T-helper 17 cell (primary cell): ENCODE measurements at regions not wholly inside any gene's neighbourhood (a gene's known extent, or its start where the extent isn't known, plus 50 kb on each side); places are given as distances from the start of the nearest gene placed in this dataset.
"Not testable (repeated sequence)": the region's sequence is repeated elsewhere in the genome, so short reads cannot be mapped to it uniquely, and the experiment has no call there.

Source experiments
- ATAC-seq: fragments of 150-1000 bp; cut with Tn5 transposase; 2 replicates; pipeline ENCODE4 v1.10.0; 2021; ENCODE audit warnings: mild to moderate bottlenecking, moderate library complexity
- DNase-seq, 3 donors: peaks; one replicate each; pipeline versions ENCODE4 v3.0.0 to v3.0.0-alpha.2; 2020 to 2021
- H3K9me3 ChIP-seq: one replicate; pipeline ENCODE4 v1.7.0; 2013; ENCODE audit warnings: low read length, mild to moderate bottlenecking; ENCODE audit not compliant: control insufficient read depth, poor library complexity, severe bottlenecking
- H3K27ac Mint-ChIP-seq: one replicate; pipeline ENCODE4 v1.8.0; 2022; ENCODE audit warnings: mild to moderate bottlenecking, moderate library complexity, mixed read lengths
- H3K27me3 Mint-ChIP-seq: one replicate; pipeline ENCODE4 v1.8.0; 2022; ENCODE audit warnings: mixed read lengths
- H3K36me3 Mint-ChIP-seq: one replicate; pipeline ENCODE4 v1.8.0; 2022; ENCODE audit warnings: low read depth, mixed read lengths
- H3K4me1 Mint-ChIP-seq: one replicate; pipeline ENCODE4 v1.8.0; 2022; ENCODE audit warnings: mild to moderate bottlenecking, mixed read lengths
- H3K4me3 Mint-ChIP-seq: one replicate; pipeline ENCODE4 v1.8.0; 2022; ENCODE audit warnings: mild to moderate bottlenecking, moderate library complexity, mixed read lengths

DNA sequence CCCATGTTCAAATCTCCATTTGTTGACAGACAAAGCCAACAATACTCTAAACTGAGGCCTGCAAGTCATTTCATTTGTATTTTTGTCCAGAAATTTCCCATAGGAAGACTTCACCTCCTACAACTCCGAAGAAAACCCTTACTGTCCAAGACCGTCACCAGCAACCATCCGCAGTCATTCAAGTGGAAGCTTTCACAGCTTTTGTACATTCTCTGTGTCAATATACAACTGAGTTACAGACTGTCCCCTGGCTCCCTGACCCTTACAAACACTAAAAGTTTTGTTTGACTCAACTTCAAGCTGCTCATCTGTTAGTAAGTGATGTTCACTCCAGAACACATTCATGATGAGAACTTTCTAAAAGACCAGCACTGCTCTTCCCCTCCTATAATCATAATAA lies 210.1 kb downstream of the DEPDC1B start:
- H3K4me1 Mint-ChIP-seq: no peaks in the 10 kb centered on the region
- no peaks in the 10 kb centered on the region for H3K36me3 Mint-ChIP-seq
- no peak overlapping the region for H3K4me3 Mint-ChIP-seq
- H3K9me3 ChIP-seq: no peaks in the 10 kb centered on the region
- no peaks in the 10 kb centered on the region for H3K27me3 Mint-ChIP-seq
- DNase-seq (no peak), ATAC-seq (no peak)
- H3K27ac Mint-ChIP-seq: no peak overlapping the region

DNA sequence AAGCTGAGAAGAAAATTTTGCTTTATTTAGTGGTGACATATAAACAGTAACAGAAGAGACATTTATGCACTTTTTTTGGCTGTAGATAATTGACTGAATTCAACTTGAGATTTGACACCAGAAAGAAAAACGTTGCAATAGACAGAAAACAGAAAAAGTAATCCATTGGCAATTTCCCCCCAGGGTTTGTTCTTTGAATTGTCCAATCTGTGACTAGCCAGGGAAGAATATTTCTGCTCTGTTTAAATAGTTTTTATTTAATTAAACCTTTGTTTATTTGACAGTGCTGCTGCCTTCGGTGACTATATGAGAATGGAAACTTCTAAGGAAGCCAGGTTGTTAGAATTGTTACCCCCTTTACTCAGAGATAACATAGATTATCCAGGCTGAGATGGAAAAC lies 210.6 kb downstream of the DEPDC1B start:
- Mint-ChIP-seq H3K27ac (no peak overlapping the region), H3K27me3 (no peaks in the 10 kb centered on the region), H3K4me1 (no peaks in the 10 kb centered on the region), H3K4me3 (no peak overlapping the region), H3K36me3 (no peaks in the 10 kb centered on the region)
- ATAC-seq (no peak), DNase-seq (no peak)
- H3K9me3 ChIP-seq: no peaks in the 10 kb centered on the region

DNA sequence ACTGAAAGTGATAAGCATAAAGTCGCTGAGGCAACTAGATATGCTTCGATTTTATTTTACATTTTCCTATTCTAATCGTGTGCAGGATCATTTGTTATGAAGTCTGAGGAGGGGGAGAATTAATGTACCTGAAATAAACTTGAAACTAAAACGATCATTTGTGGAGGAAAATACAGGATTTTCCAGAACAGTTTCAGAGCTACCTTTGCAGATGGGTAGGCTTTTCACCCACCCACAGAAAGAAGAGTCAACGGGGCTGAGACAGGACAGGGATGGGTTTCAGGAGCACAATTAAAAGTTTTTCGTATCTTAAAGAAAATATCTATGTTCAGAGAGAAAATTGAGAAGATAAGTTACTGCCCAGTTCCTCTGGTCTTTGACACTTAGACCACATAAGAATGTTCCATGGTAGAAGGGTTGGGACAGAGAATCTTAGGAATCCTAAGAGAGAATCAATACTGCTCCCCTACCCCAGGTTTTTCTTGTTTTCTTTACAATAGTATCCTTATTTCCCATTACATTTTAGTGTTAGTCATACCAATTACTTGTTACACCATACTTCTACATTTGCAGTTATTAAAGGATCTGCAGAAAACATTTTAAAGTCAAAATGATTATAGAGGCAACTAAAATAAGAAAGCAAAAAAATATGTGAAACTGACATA lies 211.4 kb downstream of the DEPDC1B start:
- no peaks in the 10 kb centered on the region for H3K9me3 ChIP-seq
- no peak overlapping the region for H3K4me3 Mint-ChIP-seq
- H3K36me3 Mint-ChIP-seq: no peaks in the 10 kb centered on the region
- no peaks in the 10 kb centered on the region for H3K27me3 Mint-ChIP-seq
- no peaks in the 10 kb centered on the region for H3K4me1 Mint-ChIP-seq
- DNase-seq (no peak), ATAC-seq (no peak)
- no peak overlapping the region for H3K27ac Mint-ChIP-seq

DNA sequence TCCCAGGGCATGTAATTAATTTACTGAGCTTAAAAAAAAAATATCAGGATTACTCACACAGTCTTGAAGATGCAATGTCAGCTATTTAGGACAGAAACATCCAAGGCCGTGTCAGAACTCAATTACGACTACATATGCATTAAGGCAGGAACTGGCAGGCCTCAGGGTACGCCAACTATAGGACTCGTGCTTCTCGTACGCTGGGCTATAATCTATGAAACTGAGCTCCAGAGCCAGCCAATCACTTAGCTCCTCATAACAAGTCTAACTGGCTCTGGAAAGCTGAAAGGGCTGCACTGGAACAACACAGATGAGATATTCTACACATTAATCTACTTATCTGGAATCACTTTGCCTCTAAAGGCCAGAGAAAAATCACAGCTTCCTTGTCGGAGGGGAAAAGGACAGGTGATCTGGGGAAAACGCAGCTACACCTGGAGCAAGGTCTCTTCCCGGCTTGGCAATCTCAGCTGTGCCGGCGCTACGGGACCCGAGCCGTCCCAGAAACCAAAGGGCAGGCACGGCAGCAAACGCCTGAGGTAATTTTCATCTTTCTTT lies 212.0 kb downstream of the DEPDC1B start:
- ATAC-seq (no peak), DNase-seq (no peak)
- Mint-ChIP-seq H3K27ac (no peak overlapping the region), H3K4me3 (no peak overlapping the region), H3K4me1 (no peaks in the 10 kb centered on the region), H3K27me3 (no peaks in the 10 kb centered on the region), H3K36me3 (no peaks in the 10 kb centered on the region)
- no peaks in the 10 kb centered on the region for H3K9me3 ChIP-seq

DNA sequence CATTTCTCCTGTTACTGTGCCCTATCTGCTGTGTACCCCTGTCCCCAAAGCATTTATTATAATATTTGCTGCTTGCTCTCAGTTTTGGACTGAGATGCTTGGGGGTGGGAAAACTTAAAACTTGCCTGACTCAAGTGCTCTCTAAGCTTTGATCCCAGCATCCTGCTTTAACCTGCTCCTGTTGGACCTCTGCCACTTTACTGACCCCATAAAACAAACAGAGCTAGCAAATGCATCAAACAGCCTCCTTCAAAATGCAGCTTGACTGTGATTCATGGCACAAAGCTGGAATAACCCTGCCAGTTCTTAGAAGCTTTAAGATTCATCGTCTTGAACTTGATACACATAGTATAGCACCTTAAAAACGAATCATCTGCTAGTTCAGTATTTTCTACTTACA lies 212.5 kb downstream of the DEPDC1B start:
- H3K36me3 Mint-ChIP-seq: no peaks in the 10 kb centered on the region
- H3K9me3 ChIP-seq: no peaks in the 10 kb centered on the region
- H3K27me3 Mint-ChIP-seq: no peaks in the 10 kb centered on the region
- H3K27ac Mint-ChIP-seq: no peak overlapping the region
- DNase-seq (no peak), ATAC-seq (no peak)
- H3K4me1 Mint-ChIP-seq: no peaks in the 10 kb centered on the region
- H3K4me3 Mint-ChIP-seq: no peak overlapping the region

DNA sequence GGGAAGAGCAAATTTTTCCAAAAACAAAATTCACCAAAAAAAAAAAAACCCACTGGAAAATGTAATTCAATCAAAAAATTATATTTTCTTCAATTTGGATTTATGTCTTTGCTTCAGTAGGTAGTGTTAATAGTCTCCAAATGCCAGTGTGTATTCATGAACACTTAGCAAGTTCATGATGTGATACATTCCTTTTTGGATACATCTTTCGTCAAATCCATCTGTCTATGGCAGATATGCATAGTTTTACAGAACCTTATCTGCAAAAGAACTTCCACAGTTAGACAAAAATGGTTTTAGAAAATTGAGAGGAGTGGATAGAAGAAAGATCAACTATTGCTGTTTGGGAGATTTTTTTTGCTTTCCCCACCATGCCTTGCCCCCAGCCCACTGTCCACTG lies 214.6 kb downstream of the DEPDC1B start:
- Mint-ChIP-seq H3K27ac (no peak overlapping the region), H3K27me3 (no peaks in the 10 kb centered on the region), H3K36me3 (no peaks in the 10 kb centered on the region), H3K4me3 (no peak overlapping the region), H3K4me1 (no peaks in the 10 kb centered on the region)
- H3K9me3 ChIP-seq: no peaks in the 10 kb centered on the region
- ATAC-seq (no peak), DNase-seq (no peak)

DNA sequence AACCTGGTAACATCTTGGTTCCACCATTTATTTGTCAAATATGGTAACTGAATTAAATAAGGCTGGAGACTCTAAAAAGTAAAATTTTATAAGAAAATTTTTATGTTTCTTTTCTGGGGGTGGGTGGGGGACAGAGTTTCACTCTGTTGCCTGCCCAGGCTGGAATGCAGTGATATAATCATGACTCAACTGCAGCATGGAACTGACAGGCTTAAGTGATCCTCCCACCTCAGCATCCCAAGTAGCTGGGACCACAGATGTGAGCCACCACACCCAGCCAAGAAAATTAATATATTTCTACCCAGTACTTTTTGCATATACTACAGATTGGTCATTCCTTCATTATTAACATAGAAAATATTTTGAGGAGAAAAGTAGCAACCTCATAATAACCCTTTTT lies 216.9 kb downstream of the DEPDC1B start:
- H3K36me3 Mint-ChIP-seq: no peaks in the 10 kb centered on the region
- no peak overlapping the region for H3K4me3 Mint-ChIP-seq
- H3K4me1 Mint-ChIP-seq: no peaks in the 10 kb centered on the region
- ATAC-seq: no peak
- no peaks in the 10 kb centered on the region for H3K9me3 ChIP-seq
- H3K27me3 Mint-ChIP-seq: no peaks in the 10 kb centered on the region
- no peak overlapping the region for H3K27ac Mint-ChIP-seq
- no peak for DNase-seq

DNA sequence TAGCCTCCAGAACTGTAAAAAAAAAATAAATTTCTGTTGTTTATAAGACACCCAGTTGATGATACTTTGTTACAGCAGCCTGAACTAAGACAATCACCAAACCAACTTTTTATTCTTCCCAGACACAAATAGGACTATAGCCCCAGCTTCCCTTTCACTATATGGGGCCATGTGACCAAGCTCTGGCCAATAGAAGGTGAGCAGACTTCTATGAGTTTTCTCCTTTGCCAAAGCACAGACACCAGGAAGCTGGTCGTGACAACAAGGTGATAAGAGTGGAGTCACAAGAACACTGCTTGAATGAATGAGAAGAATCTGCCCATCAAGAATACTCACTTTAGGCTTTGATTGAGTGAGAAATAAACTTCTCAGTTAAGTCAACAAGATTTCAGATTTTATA lies 217.7 kb downstream of the DEPDC1B start:
- ATAC-seq (no peak), DNase-seq (no peak)
- no peak overlapping the region for H3K4me3 Mint-ChIP-seq
- H3K27me3 Mint-ChIP-seq: no peaks in the 10 kb centered on the region
- no peaks in the 10 kb centered on the region for H3K9me3 ChIP-seq
- H3K4me1 Mint-ChIP-seq: no peaks in the 10 kb centered on the region
- no peak overlapping the region for H3K27ac Mint-ChIP-seq
- H3K36me3 Mint-ChIP-seq: no peaks in the 10 kb centered on the region

DNA sequence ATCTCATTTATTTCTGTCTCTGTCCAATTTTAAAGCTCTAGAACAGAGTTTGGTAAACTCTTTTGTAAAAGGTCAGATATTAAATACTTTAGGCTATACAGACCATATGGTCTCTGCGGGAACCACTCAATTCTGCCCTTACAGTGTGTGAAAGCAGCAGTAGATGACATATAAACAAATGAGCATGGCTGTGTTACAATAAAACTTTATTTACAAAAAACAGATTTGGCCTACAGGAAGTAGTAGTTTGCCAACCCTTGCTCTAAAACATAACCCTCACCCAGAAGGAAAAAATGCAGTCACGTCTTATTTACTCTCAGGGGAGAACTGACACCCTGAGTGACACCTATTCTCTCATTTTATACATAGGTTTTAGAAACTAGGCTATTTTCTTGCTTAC lies 220.4 kb downstream of the DEPDC1B start:
- H3K36me3 Mint-ChIP-seq: no peaks in the 10 kb centered on the region
- no peaks in the 10 kb centered on the region for H3K27me3 Mint-ChIP-seq
- no peak overlapping the region for H3K4me3 Mint-ChIP-seq
- H3K27ac Mint-ChIP-seq: no peak overlapping the region
- H3K9me3 ChIP-seq: no peaks in the 10 kb centered on the region
- no peaks in the 10 kb centered on the region for H3K4me1 Mint-ChIP-seq
- ATAC-seq (no peak), DNase-seq (no peak)

DNA sequence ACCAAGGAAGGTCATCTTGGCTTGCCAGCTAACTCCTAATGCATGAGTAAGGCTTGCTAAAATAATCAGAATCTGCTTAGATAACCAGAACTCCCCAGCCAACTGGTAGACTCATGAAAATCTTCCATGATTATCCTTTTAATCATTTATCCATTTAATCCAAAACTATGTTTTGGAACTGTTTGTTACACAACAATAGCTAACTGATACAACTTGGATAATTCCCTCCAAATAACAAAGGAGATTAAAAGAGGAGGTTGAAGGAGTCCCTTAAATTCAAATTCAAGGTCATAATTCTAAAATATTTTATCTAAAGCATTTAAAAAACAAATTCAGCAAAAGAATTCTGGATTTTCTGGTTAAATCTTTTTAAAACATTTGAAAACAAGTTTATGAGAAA lies 222.1 kb downstream of the DEPDC1B start:
- Mint-ChIP-seq H3K27ac (no peak overlapping the region), H3K4me1 (no peaks in the 10 kb centered on the region), H3K4me3 (no peak overlapping the region), H3K36me3 (no peaks in the 10 kb centered on the region), H3K27me3 (no peaks in the 10 kb centered on the region)
- no peaks in the 10 kb centered on the region for H3K9me3 ChIP-seq
- DNase-seq (no peak), ATAC-seq (no peak)

DNA sequence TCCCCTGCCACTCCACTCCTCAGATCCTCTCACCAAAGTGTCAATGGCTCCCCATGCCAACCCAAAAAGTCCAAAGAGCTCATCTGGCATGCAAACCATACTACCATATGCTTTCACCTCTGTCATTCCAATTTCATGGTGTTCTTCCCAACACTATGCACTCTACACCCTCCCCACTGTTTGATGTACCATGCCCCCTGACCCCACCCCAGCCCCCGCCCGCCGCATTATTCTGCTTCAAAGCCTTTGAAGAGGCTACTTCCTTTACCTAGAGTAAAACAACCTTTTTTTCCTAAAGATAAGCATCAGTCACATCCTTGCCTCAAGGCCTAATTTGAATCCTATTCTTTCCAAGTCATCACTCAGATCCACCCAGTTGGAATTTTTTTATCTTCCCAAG lies 226.3 kb downstream of the DEPDC1B start:
- Mint-ChIP-seq H3K4me1 (no peaks in the 10 kb centered on the region), H3K4me3 (no peak overlapping the region), H3K36me3 (no peaks in the 10 kb centered on the region), H3K27ac (no peak overlapping the region), H3K27me3 (no peaks in the 10 kb centered on the region)
- DNase-seq: no peak
- no peaks in the 10 kb centered on the region for H3K9me3 ChIP-seq
- ATAC-seq: no peak

DNA sequence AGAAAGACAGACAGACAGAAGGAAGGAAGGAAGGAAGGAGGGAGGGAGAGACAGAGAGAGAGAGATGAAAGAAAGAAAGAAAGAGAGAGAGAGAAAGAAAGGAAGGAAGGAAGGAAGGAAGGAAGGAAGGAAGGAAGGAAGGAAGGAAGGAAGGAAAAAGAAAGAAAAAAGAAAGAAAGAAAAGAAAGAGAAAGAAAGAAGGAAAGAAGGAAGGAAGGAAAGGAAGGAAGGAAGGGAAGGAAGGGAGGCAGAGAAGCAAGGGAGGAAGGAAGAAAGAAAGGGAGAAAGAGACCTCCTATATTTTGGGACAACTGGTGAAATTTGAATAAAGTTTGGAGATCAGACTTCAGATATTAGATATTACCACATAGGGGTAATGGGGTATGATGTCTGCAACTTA lies 226.9 kb downstream of the DEPDC1B start:
- H3K27ac Mint-ChIP-seq, H3K4me1 Mint-ChIP-seq, H3K4me3 Mint-ChIP-seq, H3K27me3 Mint-ChIP-seq, H3K9me3 ChIP-seq, DNase-seq, H3K36me3 Mint-ChIP-seq, ATAC-seq: not testable (repeated sequence)

DNA sequence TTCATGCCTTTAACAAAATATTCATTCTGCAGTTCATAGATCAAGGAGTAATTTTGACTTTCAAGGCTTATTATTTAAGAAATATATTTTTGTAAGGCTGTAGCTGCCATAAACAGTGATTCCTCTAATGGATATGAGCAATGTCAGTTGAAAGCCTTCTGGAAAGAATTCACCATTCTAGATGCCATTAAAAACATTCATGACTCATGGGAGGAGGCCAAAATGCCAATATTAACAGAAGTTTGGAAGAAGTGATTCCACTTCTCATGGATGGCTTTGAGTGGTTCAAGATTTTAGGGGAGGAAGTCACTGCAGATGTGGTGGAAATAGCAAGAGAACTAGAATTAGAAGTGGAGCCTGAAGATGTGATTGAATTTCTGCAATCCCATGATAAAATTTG lies 229.1 kb downstream of the DEPDC1B start:
- Mint-ChIP-seq H3K4me1 (no peaks in the 10 kb centered on the region), H3K36me3 (no peaks in the 10 kb centered on the region), H3K27ac (no peak overlapping the region), H3K4me3 (no peak overlapping the region), H3K27me3 (no peaks in the 10 kb centered on the region)
- ATAC-seq (no peak), DNase-seq (no peak)
- no peaks in the 10 kb centered on the region for H3K9me3 ChIP-seq

DNA sequence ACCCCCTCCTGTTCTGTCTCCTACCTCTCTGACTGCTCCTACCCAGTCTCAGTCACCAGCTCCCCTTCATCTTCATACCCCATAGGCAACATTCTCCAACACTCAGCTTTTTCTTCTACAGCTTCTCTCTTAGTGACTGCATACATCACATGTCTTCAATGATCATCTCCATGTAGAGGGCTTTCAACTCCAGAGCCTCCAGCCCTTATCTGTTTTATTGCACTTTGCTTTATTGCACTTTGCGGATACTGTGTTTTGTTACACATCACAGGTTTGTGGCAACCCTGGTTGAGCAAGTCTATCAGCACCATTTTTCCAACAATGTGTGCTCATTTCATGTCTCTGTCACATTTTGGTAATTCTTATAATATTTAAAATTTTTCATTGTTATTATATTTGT lies 230.7 kb downstream of the DEPDC1B start:
- H3K27ac Mint-ChIP-seq: no peak overlapping the region
- no peaks in the 10 kb centered on the region for H3K4me1 Mint-ChIP-seq
- H3K4me3 Mint-ChIP-seq: no peak overlapping the region
- no peak for ATAC-seq
- no peaks in the 10 kb centered on the region for H3K36me3 Mint-ChIP-seq
- DNase-seq: no peak
- H3K9me3 ChIP-seq: no peaks in the 10 kb centered on the region
- no peaks in the 10 kb centered on the region for H3K27me3 Mint-ChIP-seq
